Neural cell (in vitro differentiated cells): ENCODE measurements at regions not wholly inside any gene's neighbourhood (a gene's known extent, or its start where the extent isn't known, plus 50 kb on each side); places are given as distances from the start of the nearest gene placed in this dataset.

Source experiments
- EP300 ChIP-seq: fragments of 450-650 bp; conservative IDR thresholded peaks from 2 replicates; pipeline ENCODE4 v1.6.1; 2014; ENCODE audit warnings: antibody characterized with exemption, mild to moderate bottlenecking, moderate library complexity; ENCODE audit not compliant: poor library complexity, severe bottlenecking
- EZH2 ChIP-seq: fragments of 200-600, 300-800 bp; shearing (Covaris generic), sonication (generic); IDR thresholded peaks from 2 replicates; pipeline ENCODE4 v1.6.1; 2014; ENCODE audit warnings: antibody characterized with exemption, low read length, borderline replicate concordance, mild to moderate bottlenecking; ENCODE audit not compliant: insufficient read depth, poor library complexity, severe bottlenecking
- MXI1 ChIP-seq: fragments of 450-650 bp; conservative IDR thresholded peaks from 2 replicates; pipeline ENCODE4 v1.6.1; 2014; ENCODE audit warnings: antibody characterized with exemption, mild to moderate bottlenecking; ENCODE audit not compliant: poor library complexity, severe bottlenecking
- POLR2AphosphoS5 ChIP-seq: IDR thresholded peaks from 2 replicates; pipeline ENCODE4 v1.6.1; 2012
- TAF1 ChIP-seq: IDR thresholded peaks from 2 replicates; pipeline ENCODE4 v1.6.1; 2012; ENCODE audit warnings: low read depth
- TF ChIP-seq, protein P1 (sequence below): fragments of 450-650 bp; IDR thresholded peaks from 2 replicates; pipeline ENCODE4 v1.5.1; 2014; ENCODE audit warnings: antibody characterized with exemption, mild to moderate bottlenecking, moderate library complexity; ENCODE audit not compliant: poor library complexity, severe bottlenecking
- TF ChIP-seq, protein P2 (sequence below): IDR thresholded peaks from 2 replicates; pipeline ENCODE4 v1.6.1; 2012; ENCODE audit warnings: borderline replicate concordance

DNA sequence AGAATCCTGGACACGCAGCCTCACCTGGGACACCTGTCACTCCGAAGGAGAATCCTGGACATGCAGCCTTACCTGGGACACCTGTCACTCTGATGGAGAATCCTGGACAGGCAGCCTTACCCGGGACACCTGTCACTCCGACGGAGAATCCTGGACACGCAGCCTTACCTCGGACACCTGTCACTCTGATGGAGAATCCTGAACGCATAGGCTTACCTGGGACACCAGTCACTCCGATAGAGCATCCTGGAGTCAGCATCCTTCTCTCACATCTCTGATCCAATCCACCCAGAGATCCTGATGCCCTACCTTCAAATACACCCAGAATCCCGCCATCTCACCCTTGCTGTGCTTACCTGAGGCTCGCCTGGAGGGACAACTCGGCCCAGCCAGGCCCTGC, 154.9 kb downstream of the NDUFA10 start:
- TF ChIP-seq, protein P1, sequence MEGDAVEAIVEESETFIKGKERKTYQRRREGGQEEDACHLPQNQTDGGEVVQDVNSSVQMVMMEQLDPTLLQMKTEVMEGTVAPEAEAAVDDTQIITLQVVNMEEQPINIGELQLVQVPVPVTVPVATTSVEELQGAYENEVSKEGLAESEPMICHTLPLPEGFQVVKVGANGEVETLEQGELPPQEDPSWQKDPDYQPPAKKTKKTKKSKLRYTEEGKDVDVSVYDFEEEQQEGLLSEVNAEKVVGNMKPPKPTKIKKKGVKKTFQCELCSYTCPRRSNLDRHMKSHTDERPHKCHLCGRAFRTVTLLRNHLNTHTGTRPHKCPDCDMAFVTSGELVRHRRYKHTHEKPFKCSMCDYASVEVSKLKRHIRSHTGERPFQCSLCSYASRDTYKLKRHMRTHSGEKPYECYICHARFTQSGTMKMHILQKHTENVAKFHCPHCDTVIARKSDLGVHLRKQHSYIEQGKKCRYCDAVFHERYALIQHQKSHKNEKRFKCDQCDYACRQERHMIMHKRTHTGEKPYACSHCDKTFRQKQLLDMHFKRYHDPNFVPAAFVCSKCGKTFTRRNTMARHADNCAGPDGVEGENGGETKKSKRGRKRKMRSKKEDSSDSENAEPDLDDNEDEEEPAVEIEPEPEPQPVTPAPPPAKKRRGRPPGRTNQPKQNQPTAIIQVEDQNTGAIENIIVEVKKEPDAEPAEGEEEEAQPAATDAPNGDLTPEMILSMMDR = no peak
- TF ChIP-seq EZH2 (no peak), POLR2AphosphoS5 (no peak), TAF1 (no peak), MXI1 (no peak), EP300 (no peak)
- TF ChIP-seq, protein P2, sequence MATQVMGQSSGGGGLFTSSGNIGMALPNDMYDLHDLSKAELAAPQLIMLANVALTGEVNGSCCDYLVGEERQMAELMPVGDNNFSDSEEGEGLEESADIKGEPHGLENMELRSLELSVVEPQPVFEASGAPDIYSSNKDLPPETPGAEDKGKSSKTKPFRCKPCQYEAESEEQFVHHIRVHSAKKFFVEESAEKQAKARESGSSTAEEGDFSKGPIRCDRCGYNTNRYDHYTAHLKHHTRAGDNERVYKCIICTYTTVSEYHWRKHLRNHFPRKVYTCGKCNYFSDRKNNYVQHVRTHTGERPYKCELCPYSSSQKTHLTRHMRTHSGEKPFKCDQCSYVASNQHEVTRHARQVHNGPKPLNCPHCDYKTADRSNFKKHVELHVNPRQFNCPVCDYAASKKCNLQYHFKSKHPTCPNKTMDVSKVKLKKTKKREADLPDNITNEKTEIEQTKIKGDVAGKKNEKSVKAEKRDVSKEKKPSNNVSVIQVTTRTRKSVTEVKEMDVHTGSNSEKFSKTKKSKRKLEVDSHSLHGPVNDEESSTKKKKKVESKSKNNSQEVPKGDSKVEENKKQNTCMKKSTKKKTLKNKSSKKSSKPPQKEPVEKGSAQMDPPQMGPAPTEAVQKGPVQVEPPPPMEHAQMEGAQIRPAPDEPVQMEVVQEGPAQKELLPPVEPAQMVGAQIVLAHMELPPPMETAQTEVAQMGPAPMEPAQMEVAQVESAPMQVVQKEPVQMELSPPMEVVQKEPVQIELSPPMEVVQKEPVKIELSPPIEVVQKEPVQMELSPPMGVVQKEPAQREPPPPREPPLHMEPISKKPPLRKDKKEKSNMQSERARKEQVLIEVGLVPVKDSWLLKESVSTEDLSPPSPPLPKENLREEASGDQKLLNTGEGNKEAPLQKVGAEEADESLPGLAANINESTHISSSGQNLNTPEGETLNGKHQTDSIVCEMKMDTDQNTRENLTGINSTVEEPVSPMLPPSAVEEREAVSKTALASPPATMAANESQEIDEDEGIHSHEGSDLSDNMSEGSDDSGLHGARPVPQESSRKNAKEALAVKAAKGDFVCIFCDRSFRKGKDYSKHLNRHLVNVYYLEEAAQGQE = no peak
